Fibroblast of pulmonary artery (primary cell): ENCODE measurements at regions not wholly inside any gene's neighbourhood (a gene's known extent, or its start where the extent isn't known, plus 50 kb on each side); places are given as distances from the start of the nearest gene placed in this dataset.

Source experiments
- DNase-seq: peaks from one replicate; pipeline ENCODE4 v3.0.0-alpha.2; 2010; ENCODE audit warnings: low read depth
- H3K4me3 ChIP-seq: replicated peaks from 2 replicates; pipeline ENCODE4 v1.5.1; 2011; ENCODE audit warnings: low read depth, mild to moderate bottlenecking, control low read depth, low read length, moderate library complexity
- TF ChIP-seq, protein P1 (sequence below): IDR thresholded peaks from 2 replicates; pipeline ENCODE4 v1.5.1; 2011; ENCODE audit warnings: mild to moderate bottlenecking, control low read depth, low read length, inconsistent platforms; ENCODE audit errors: missing control alignments

DNA sequence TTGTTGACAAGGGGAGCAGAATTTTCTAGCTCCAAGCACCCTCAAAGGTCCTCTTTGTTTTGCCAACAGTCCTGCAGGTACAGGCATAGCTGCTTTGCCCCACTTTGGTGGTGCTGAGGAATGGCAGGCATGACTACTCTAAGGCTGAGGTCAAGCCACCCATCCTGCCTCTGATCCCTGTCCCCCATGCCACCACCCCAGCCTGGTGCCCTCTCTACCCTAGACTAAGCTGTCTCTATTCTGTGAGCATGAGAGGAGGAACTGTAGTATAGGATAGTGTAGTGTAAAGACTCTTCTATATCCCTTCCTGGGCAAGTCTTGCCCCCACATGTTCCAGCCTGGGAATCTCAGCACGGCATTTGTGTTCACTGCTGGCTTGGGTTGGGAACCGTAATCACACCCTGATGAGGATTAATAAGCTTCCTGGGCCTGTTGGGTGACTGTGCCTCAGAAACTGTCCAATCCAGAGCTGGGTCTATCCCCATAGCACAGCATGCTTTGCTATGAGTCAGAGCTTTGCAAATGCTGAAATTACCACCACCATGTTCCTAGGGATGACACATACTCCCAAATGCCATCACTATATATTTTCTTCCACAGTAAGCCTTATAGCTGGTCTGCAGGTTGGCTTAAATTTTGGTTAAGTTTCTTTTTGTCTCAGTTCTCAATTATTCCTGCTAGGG is 105.7 kb upstream of the PPP2R5A start:
- TF ChIP-seq, protein P1, sequence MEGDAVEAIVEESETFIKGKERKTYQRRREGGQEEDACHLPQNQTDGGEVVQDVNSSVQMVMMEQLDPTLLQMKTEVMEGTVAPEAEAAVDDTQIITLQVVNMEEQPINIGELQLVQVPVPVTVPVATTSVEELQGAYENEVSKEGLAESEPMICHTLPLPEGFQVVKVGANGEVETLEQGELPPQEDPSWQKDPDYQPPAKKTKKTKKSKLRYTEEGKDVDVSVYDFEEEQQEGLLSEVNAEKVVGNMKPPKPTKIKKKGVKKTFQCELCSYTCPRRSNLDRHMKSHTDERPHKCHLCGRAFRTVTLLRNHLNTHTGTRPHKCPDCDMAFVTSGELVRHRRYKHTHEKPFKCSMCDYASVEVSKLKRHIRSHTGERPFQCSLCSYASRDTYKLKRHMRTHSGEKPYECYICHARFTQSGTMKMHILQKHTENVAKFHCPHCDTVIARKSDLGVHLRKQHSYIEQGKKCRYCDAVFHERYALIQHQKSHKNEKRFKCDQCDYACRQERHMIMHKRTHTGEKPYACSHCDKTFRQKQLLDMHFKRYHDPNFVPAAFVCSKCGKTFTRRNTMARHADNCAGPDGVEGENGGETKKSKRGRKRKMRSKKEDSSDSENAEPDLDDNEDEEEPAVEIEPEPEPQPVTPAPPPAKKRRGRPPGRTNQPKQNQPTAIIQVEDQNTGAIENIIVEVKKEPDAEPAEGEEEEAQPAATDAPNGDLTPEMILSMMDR = no peak
- DNase-seq = peak; percentile 69
- H3K4me3 ChIP-seq = no peak overlapping the region

DNA sequence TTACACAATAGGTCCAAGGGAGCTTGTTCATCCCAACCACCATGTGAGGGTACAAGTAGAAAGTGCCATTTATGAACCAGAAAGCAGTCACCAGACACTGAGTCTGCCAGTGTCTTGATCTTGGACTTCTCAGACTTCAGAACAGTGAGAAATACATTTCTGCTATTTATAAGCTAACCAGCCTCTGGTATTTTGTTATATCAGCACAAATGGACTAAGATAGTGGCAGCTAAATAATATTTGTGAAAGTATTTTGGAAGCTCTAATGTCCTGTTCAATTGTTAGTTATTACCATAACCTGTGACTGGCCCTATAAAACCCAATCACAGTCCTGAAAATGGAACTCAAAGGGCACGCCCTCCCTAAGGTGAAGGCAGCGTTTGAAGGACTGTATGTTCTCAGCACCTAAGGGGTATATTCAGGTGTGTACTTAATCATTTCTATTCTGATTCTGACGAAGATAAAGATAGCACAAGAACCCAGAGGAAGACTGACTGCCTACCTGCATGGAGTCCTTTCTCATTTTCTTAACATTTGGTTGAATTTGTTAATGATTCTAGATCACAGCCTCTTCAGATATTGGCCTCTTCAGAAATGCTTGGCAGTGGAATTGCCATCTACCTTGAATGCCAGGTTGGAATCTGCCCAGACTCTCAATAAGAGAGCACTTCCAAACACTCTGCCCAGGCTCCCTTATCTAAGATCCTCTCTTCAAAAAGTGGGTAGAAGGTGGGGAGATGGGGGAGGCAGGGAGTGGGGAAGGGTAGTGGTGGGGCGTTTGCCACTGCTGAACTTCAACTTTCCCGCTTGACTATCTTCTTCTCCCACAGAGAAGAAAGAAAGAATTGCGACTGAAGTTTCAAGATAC is 104.0 kb upstream of the PPP2R5A start:
- no peak overlapping the region for H3K4me3 ChIP-seq
- no peak for DNase-seq
- TF ChIP-seq, protein P1 = no peak

DNA sequence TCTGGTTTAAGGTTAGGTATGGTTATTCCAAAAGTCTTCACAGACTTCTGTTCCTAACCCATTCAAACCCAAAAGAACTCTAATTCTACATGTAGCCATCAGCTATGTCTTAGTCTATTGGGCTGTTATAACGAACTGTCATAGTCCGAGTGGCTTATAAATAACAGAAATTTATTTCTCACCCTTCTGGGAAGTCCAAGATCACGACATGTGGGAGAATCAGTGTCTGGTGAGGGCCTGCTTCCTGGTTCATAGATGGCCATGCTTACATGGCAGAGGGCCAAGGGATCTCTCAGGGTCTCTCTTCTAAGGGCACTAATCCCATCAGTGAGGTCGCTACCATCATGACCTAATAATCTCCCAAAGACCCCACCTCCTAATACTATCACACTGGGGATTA is 103.0 kb upstream of the PPP2R5A start:
- no peak overlapping the region for H3K4me3 ChIP-seq
- TF ChIP-seq, protein P1 = no peak
- DNase-seq = no peak

DNA sequence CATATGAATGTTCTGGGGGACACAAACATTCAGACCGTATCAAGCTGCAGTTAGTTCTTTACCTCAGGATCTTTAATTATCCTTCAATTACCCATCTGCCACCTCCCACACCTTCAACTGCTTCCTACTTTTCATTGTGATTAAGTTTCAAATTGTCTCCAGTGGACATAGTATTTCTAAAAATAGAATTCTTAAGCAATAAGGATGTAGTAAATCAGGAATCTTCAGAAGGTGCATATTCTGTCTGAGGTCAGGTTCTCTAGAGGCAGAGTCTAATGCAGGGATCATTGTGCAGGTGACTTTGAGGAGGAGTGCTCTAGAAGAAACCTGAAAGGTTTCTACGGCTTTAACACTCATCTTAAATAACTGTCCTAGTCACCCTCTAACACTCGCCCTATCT is 102.6 kb upstream of the PPP2R5A start:
- DNase-seq = no peak
- TF ChIP-seq, protein P1 = no peak
- no peak overlapping the region for H3K4me3 ChIP-seq

DNA sequence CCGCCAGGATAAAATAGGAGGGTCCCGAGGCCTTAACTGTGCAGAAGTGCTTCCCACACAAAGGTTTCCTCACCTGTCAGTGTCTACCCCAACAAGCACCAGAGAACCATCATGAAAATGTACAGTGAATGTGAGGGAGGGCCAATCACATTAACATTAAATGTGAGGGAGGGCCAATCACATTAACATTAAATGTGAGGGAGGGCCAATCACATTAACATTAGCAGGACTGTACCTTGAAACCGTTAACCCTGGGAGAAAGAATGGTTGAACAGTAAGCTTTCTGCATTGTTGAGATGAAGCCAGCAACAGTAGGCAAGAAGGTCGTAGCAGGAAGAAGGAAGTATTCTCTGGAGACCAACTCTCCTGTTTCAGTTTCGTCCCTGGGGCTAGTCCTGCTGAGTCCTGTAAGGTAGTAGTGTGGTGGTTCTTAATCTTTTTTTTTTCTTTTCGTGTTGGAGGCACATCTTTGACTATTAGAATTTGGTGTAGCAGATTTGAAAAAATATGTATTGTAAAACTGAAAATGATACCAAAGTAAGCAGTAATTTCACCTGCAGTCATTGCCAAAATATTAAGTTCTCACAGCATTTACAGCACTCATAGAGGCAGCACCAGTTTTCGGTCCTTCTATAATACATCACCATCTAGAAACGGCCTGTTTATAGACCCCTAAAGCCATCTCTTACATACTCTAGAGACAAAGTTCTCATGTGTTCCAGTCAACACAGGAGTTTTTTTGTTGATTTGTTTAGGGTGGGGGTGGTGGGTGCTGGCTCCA is 98.6 kb upstream of the PPP2R5A start:
- peak; percentile 24 for DNase-seq
- TF ChIP-seq, protein P1 = no peak
- no peak overlapping the region for H3K4me3 ChIP-seq

DNA sequence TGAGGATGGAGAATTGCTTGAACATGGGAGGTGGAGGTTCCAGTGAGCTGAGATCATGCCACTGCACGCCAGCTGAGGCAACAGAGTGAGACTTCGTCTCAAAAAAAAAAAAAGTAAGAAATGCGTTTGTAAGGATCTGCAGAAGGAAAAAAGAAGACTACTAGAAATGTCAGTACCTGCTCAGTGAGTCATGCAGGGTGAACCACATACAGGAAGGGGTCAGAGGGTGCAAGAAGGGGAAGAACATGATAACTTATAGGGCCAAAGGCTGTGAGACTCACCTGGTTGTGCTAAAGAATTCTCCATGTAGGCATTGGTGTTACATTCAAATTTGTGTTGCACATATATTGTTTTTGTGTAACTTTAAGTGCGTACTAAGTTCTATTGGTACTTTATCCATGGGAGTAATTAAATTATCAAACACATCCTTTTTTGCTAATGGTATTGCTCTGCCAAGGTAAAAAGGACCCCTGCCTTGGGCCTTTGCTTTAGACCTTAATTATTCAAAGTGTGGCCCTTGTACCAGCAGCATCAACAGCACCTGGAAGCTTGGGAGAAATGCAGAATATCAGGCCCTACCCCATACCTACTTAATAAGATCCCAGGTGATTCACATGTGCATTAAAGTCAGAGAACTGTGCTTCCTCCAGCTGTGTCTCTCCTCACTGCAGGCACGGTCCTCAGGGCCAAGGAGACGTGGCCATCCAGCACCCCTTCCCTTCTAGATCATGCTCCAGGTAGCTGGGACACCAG is 96.4 kb upstream of the PPP2R5A start:
- DNase-seq = no peak
- TF ChIP-seq, protein P1 = no peak
- no peak overlapping the region for H3K4me3 ChIP-seq
